Mesodermal cell (in vitro differentiated cells): ENCODE measurements at regions not wholly inside any gene's neighbourhood (a gene's known extent, or its start where the extent isn't known, plus 50 kb on each side); places are given as distances from the start of the nearest gene placed in this dataset.

ENCODE experiments used
- H3K27ac ChIP-seq: 2 replicates; pipeline ENCODE4 v1.7.0; 2013; ENCODE audit warnings: mild to moderate bottlenecking, low read depth, low read length, moderate library complexity; ENCODE audit not compliant: severe bottlenecking
- H3K36me3 ChIP-seq: 2 replicates; pipeline ENCODE4 v1.7.1; 2013; ENCODE audit warnings: mild to moderate bottlenecking, low read length, moderate library complexity; ENCODE audit not compliant: control insufficient read depth, insufficient read depth
- H3K4me1 ChIP-seq: one replicate; pipeline ENCODE4 v1.7.1; 2013; ENCODE audit warnings: mild to moderate bottlenecking, low read length; ENCODE audit not compliant: insufficient read depth, control insufficient read depth, poor library complexity, severe bottlenecking
- H3K4me3 ChIP-seq: 2 replicates; pipeline ENCODE4 v1.7.0; 2013; ENCODE audit warnings: low read length, control low read depth, mild to moderate bottlenecking; ENCODE audit not compliant: insufficient read depth, poor library complexity, severe bottlenecking; ENCODE audit errors: extremely low read depth
- H3K9me3 ChIP-seq: 2 replicates; pipeline ENCODE4 v1.7.1; 2013; ENCODE audit warnings: mild to moderate bottlenecking, low read length, moderate library complexity; ENCODE audit not compliant: control insufficient read depth
- WGBS, 2 experiments: methylation state at CpG; one replicate each; pipeline ENCODE4 v1.1.5; 2013; ENCODE audit warnings: missing lambda C conversion rate in 2 of 2; ENCODE audit not compliant: insufficient coverage in 2 of 2; 5-methylcytosine and 5-hydroxymethylcytosine counted together

DNA sequence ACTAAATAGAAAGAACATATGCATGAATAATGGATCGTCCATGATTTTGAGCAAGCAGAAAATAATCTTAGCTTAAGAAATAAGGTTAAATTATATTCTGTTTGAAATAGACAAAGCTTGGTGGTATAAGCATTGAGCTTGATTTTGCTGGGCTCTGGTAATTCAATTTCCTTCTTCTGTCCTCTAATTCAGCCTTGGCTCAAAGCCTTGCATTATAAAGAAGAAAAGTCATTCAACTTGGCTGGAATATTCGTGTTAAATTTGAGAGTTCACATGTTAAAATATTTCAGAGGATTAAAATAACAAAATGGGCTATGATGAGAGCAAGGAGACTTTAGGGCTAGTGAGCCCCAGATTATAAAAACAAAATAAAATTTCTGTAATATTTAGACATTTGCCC, 415.4 kb upstream of the PCDH20 start:
- no peak overlapping the region for H3K27ac ChIP-seq
- H3K9me3 ChIP-seq: no peaks in the 10 kb centered on the region
- no peak overlapping the region for H3K4me3 ChIP-seq
- 83% methylated on average over 1 of the region's 2 CpGs; no CpG with 5 or more reads in 1 of the 2 experiments for WGBS, 2 experiments
- no peaks in the 10 kb centered on the region for H3K4me1 ChIP-seq
- H3K36me3 ChIP-seq: no peaks in the 10 kb centered on the region

DNA sequence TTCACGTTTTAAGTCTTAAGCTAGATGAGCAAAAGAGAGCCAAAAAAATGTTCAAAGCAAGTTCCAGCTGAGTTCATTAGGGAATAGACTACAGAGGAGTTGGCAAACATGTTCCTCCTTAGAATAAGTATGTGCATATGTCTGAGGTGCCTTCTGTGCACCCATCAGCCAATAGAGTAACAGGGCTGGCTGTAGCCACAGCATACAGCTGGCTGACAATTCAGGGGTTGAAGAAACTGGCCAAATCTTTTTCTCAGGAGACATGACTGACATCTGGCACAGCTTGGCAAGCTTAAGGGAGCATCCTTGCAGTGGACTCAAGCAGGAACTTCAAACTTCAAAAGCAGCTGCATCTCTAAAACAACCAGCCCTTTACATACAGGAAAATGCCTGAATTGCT, 414.8 kb upstream of the PCDH20 start:
- WGBS, 2 experiments: 86 to 87% methylated on average over 1 of the region's 1 CpG

DNA sequence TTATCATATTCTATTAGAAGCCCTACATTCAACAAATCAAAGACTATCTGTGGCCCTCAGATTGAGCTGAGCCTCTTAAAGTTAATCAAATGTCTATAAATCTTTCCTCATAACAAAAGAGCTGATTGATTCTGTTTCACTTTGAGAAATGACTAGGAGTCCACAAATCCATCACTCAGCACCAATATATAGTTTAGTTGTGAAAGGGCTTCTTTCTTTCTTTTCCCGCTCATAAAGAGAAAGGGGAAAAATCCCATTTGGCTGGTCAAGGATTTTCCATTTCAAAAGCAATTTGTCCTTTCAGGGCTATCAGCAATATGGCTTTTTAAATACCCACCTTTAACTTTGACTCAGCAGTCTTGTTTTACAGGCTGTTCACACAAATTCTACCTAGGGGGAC, 408.5 kb upstream of the PCDH20 start:
- Histone ChIP-seq H3K4me1 (no peaks in the 10 kb centered on the region), H3K4me3 (no peak overlapping the region), H3K9me3 (no peaks in the 10 kb centered on the region), H3K27ac (no peak overlapping the region), H3K36me3 (no peaks in the 10 kb centered on the region)
- 80% methylated on average over 1 of the region's 1 CpG; no CpG with 5 or more reads in 1 of the 2 experiments for WGBS, 2 experiments

More for the DNA sequence above, 414.8 kb upstream of the PCDH20 start:
- H3K4me1 ChIP-seq: no peaks in the 10 kb centered on the region
- no peak overlapping the region for H3K27ac ChIP-seq
- no peak overlapping the region for H3K4me3 ChIP-seq
- H3K36me3 ChIP-seq: no peaks in the 10 kb centered on the region
- H3K9me3 ChIP-seq: no peaks in the 10 kb centered on the region

DNA sequence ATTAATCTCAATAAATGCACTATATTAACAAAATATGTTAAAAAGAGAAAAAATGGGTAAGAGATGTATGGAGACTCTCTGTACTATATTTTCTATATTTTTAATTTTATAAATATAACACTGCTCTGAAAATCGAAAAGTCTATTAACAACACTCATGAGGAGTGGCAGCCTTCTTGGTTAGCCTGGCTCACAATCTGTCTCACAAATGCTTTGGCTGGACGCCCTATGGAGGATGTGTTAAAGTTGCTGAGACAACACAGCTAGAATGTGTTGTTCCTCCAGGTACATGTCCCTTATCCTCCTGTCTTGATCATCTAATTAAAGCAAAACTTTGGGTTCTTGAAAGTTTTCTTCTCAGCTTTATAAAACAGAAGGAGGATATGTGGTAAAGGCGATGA, 396.6 kb upstream of the PCDH20 start:
- Histone ChIP-seq H3K27ac (no peak overlapping the region), H3K4me1 (no peaks in the 10 kb centered on the region), H3K9me3 (no peaks in the 10 kb centered on the region), H3K36me3 (no peaks in the 10 kb centered on the region), H3K4me3 (no peak overlapping the region)
- WGBS, 2 experiments: no CpG with 5 or more reads among the region's 3 CpGs

DNA sequence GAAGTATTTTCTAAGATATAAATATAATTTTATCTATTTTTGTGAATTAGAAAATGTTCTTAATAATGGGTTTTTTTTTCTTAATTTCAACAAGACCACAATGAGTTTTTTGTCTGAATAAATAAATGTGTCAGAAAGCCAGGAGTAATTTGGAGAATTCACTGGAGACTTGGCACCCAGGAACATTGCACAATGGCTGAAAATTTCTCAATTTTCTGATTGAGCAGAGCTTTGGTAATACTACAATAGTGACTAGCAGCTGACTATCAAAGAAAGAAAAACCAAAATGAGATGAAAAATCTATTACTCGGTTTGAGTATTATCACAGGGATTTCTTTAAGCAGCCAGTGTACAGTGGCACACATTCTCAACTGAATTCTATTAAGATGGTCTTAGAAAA, 394.4 kb upstream of the PCDH20 start:
- H3K4me3 ChIP-seq: no peak overlapping the region
- no peaks in the 10 kb centered on the region for H3K4me1 ChIP-seq
- WGBS, 2 experiments: 100% methylated on average over 1 of the region's 1 CpG; no CpG with 5 or more reads in 1 of the 2 experiments
- no peaks in the 10 kb centered on the region for H3K9me3 ChIP-seq
- H3K36me3 ChIP-seq: no peaks in the 10 kb centered on the region
- no peak overlapping the region for H3K27ac ChIP-seq

DNA sequence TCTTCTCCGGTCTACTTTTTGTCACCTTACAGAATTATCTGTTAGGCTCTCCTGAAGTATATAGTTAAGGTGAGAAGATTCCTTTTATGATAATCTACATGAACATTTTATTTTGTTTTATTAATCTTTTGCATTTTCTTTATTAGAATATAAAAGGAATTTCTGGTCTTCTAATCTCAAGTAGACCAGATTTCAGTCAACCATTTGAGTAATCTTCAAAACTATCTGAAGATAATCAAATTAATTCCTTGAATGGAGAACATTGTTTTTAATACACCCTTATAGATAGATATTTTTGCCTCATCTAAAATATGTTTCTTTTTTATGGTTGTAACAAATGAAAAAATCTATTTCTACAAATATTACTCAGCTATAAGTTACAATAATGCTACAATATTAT, 381.7 kb upstream of the PCDH20 start:
- H3K36me3 ChIP-seq: no peaks in the 10 kb centered on the region
- H3K27ac ChIP-seq: no peak overlapping the region
- no peak overlapping the region for H3K4me3 ChIP-seq
- H3K9me3 ChIP-seq: no peaks in the 10 kb centered on the region
- no peaks in the 10 kb centered on the region for H3K4me1 ChIP-seq
- WGBS, 2 experiments: no CpG with 5 or more reads among the region's 1 CpG

DNA sequence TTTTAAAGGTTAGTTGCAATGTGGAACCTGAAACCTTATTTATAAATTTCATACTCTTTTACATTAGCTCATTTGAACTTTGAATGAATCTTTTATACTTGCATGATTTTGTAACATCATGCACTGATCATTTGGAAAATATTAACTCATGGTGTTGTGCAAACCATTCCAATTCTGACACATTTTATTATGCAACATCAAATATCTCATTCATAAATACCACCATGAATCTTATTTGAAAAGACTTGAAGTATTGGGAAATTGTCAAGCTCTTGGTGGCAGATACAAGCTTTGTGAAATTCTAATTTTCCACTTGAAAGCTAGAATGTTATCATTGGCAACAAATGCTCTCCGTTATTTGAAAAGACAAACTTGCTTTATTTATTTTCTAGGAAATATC, 379.9 kb upstream of the PCDH20 start:
- Histone ChIP-seq H3K9me3 (no peaks in the 10 kb centered on the region), H3K27ac (no peak overlapping the region), H3K4me1 (no peaks in the 10 kb centered on the region), H3K4me3 (no peak overlapping the region), H3K36me3 (no peaks in the 10 kb centered on the region)
- 80% methylated on average over 1 of the region's 1 CpG; no CpG with 5 or more reads in 1 of the 2 experiments for WGBS, 2 experiments

DNA sequence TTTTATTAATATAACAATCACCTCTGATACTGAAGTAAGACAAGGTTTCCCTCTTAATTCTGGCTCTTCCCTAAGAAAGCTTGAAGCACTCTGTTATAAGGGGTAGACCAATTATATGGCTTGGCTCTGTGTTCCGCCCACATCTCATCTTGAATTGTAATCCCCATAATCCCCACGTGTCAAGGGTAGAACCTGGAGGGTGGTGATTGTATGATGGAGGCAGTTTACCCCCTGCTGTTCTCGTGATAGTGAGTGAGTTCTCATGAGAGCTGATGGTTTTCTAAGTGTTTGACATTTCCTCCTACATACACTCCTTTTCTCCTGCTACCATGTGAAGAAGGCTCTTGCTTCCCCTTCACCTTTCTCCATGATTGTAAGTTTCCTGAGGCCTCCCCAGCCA, 363.8 kb upstream of the PCDH20 start:
- H3K4me3 ChIP-seq: no peak overlapping the region
- H3K9me3 ChIP-seq: no peaks in the 10 kb centered on the region
- WGBS, 2 experiments: no CpG with 5 or more reads among the region's 3 CpGs
- H3K4me1 ChIP-seq: no peaks in the 10 kb centered on the region
- no peaks in the 10 kb centered on the region for H3K36me3 ChIP-seq
- H3K27ac ChIP-seq: no peak overlapping the region

DNA sequence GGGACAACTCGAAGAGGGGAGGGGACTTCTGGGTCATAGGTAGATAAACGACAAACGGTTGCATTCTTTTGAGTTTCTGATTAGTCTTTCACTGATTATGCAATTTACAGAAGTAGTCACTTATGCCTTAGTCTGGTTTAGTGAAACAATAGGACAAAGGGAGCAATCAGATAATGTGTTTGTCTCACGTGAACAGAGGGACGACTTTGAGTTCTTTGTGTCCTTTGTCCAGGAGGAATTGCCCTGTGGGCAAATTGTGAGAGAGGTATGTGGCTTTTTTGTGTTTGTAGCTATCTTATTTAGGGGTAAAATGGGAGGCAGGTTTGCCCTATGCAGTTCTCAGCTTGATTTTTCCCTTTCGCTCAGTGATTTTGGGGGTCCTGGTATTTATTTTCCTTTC, 362.9 kb upstream of the PCDH20 start:
- Histone ChIP-seq H3K36me3 (no peaks in the 10 kb centered on the region), H3K27ac (no peak overlapping the region), H3K9me3 (no peaks in the 10 kb centered on the region), H3K4me1 (no peaks in the 10 kb centered on the region), H3K4me3 (no peak overlapping the region)
- WGBS, 2 experiments: 79 to 91% methylated on average over 5 of the region's 6 CpGs

DNA sequence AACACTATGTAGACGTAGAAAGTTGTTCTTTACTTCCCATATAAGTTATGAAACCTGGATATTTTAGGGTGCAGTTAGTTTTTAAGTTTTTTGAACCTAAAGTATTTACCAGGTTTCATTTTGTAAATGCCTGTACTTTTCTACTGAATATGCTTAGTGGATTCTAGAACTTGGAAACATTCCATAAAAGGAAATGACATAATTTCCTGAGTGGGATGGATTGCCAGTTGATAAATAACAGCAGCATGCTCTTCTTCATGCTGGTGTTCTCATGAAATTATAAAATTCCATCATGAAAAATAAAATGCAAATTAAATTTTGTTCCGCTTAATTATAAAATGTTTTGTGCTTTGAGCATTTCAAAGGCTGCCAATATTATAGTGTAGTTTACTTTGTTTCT, 362.2 kb upstream of the PCDH20 start:
- no peaks in the 10 kb centered on the region for H3K4me1 ChIP-seq
- no peak overlapping the region for H3K27ac ChIP-seq
- WGBS, 2 experiments: 100% methylated on average over 1 of the region's 2 CpGs; no CpG with 5 or more reads in 1 of the 2 experiments
- H3K36me3 ChIP-seq: no peaks in the 10 kb centered on the region
- no peaks in the 10 kb centered on the region for H3K9me3 ChIP-seq
- H3K4me3 ChIP-seq: no peak overlapping the region

DNA sequence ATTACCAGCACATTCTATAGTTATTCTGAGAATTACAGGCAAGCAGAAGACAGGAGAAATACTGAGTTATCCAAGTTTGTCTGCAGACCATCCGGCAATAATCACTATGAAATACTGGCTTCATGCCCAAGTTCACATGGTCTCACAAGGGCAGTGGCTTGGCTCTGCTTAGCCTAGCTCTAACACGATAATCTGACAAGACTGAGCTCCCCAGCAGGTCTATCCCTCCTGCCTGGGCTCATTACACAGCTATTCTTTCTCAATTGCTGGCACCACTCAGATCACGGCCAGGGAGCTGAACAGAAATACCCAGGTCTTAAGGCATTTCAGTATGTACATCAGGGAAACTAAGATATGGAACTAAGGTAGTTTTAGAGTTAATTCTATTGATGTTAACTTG, 361.6 kb upstream of the PCDH20 start:
- Histone ChIP-seq H3K4me1 (no peaks in the 10 kb centered on the region), H3K36me3 (no peaks in the 10 kb centered on the region), H3K4me3 (no peak overlapping the region), H3K27ac (no peak overlapping the region), H3K9me3 (no peaks in the 10 kb centered on the region)
- 81 to 90% methylated on average over 2 of the region's 3 CpGs for WGBS, 2 experiments

DNA sequence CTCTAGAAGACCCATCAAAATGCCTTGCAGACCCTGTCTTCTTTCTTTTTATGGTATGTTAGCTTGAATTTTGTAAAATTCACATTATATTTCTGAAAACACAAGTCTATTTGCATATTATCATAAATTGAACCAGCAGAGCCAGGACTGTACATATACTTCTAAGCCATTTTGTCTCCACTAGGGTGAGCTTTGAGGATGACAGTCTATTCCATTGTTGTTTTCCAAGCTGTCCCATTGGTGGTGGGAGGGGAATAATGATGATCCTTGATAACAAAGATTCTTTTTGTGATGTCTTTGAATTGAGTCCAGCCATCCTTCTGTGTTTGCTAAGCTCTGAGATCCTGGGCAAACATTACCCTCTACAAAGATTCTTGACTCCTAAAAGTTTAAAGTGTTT, 359.3 kb upstream of the PCDH20 start:
- no peaks in the 10 kb centered on the region for H3K9me3 ChIP-seq
- H3K36me3 ChIP-seq: no peaks in the 10 kb centered on the region
- no peaks in the 10 kb centered on the region for H3K4me1 ChIP-seq
- no peak overlapping the region for H3K27ac ChIP-seq
- no peak overlapping the region for H3K4me3 ChIP-seq
